ENCODE measurements at regions not wholly inside any gene's neighbourhood (a gene's known extent, or its start where the extent isn't known, plus 50 kb on each side); places are given as distances from the start of the nearest gene placed in this dataset.

- TF ChIP-seq, protein P1, sequence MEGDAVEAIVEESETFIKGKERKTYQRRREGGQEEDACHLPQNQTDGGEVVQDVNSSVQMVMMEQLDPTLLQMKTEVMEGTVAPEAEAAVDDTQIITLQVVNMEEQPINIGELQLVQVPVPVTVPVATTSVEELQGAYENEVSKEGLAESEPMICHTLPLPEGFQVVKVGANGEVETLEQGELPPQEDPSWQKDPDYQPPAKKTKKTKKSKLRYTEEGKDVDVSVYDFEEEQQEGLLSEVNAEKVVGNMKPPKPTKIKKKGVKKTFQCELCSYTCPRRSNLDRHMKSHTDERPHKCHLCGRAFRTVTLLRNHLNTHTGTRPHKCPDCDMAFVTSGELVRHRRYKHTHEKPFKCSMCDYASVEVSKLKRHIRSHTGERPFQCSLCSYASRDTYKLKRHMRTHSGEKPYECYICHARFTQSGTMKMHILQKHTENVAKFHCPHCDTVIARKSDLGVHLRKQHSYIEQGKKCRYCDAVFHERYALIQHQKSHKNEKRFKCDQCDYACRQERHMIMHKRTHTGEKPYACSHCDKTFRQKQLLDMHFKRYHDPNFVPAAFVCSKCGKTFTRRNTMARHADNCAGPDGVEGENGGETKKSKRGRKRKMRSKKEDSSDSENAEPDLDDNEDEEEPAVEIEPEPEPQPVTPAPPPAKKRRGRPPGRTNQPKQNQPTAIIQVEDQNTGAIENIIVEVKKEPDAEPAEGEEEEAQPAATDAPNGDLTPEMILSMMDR (IDR thresholded peaks at IDR 0.05; ENCODE audit: low read length): no peak
- no peak for TF ChIP-seq EZH2 (IDR thresholded peaks at IDR 0.05; ENCODE audit: borderline replicate concordance, low read length)
Measured at GRCh38 chr7:53920011-53920410, 622.2 kb upstream of the VSTM2A start.
